HCT116 (cell line): ENCODE measurements at regions not wholly inside any gene's neighbourhood (a gene's known extent, or its start where the extent isn't known, plus 50 kb on each side); places are given as distances from the start of the nearest gene placed in this dataset.

Source experiments
- EZH2phosphoT487 ChIP-seq: fragments of 200-600 bp; IDR thresholded peaks from 2 replicates; pipeline ENCODE4 v1.6.1; 2018; ENCODE audit warnings: antibody characterized with exemption, borderline replicate concordance
- POLR2AphosphoS5 ChIP-seq: IDR thresholded peaks from 2 replicates; pipeline ENCODE4 v1.6.1; 2011; ENCODE audit warnings: mild to moderate bottlenecking, low read depth, low read length, moderate library complexity
- TF ChIP-seq, protein P1 (sequence below): IDR thresholded peaks from 2 replicates; pipeline ENCODE4 v1.6.1; 2012

DNA sequence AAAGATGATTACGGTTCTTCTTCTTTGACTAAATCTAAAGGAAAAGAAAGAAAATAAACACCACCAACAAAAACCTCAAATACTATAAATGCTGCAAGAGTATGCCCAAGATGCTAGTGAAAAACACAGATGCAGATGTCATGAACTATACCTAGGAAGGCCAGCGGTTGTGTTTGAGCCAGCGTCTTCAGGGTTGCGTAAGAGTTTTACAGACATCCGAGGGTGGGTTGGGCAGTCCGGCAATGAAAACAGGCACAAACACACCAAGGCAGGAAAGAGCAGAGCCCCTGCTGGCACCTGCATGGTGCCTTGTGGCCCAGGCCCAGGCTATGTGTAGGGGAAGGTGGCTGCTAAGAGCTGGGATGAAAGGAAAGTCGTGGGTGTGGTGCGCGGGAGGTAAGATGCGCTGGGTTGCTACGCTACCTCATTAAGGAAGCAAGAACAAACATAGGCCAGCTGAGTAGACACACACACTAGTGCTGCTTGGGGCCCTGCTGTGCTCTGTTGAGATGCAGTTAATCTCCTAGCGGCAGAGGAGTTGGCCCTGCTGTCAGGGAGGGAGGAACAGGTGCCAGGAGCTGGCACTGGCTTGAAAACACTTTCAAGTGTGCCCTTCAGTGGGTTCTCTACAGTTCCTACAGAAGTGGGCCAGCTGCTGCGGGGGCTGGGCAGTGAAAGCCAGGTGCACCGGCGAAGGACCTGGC lies 170.2 kb upstream of the PLN start:
- TF ChIP-seq, protein P1, sequence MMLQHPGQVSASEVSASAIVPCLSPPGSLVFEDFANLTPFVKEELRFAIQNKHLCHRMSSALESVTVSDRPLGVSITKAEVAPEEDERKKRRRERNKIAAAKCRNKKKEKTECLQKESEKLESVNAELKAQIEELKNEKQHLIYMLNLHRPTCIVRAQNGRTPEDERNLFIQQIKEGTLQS, result no peak
- TF ChIP-seq EZH2phosphoT487 (no peak), POLR2AphosphoS5 (no peak)
